ENCODE measurements at regions not wholly inside any gene's neighbourhood (a gene's known extent, or its start where the extent isn't known, plus 50 kb on each side); places are given as distances from the start of the nearest gene placed in this dataset.
A peak's percentile ranks its signal among the peaks of the same experiment; 100 is the strongest.

GRCh38 chr5:106363578-106363977 is 1307.2 kb downstream of the EFNA5 start:
- CTCF ChIA-PET: no interaction called here

GRCh38 chr5:106361905-106362304 is 1308.8 kb downstream of the EFNA5 start:
- DNase-seq (ENCODE audit: low read depth, low spot score) (no peak), FAIRE-seq (no peak)
- no peak for TF ChIP-seq EZH2 (IDR thresholded peaks at IDR 0.05; ENCODE audit: borderline replicate concordance, low read depth, low read length, severe bottlenecking)
- Histone ChIP-seq H3K4me1 (ENCODE audit: control insufficient read depth, extremely low read depth, insufficient read depth, low read length) (no peaks in the 10 kb centered on the region), H3K27ac (ENCODE audit: insufficient read depth, low read depth, low read length) (no peak overlapping the region), H3K9me1 (replicated peaks; ENCODE audit: control insufficient read depth, extremely low read depth, insufficient read depth, low read length) (no peaks in the 10 kb centered on the region), H3K79me2 (ENCODE audit: control insufficient read depth, insufficient read depth, low read length) (no peaks in the 10 kb centered on the region), H3K4me2 (ENCODE audit: insufficient read depth, low read length) (no peak overlapping the region), H4K20me1 (replicated peaks; ENCODE audit: control insufficient read depth, extremely low read depth, insufficient read depth, low read length) (no peaks in the 10 kb centered on the region), H2AFZ (ENCODE audit: low read depth, low read length) (no peak overlapping the region), H3K9ac (replicated peaks; ENCODE audit: extremely low read depth, insufficient read depth, low read length) (no peak overlapping the region), H3K4me3 (replicated peaks in 1 of 3; ENCODE audit: insufficient read depth in 1 of 3, low read depth in 1 of 3, low read length in 3 of 3) (no peak overlapping the region), H3K9me3 (replicated peaks; ENCODE audit: control insufficient read depth, insufficient read depth, low read length) (no peaks in the 10 kb centered on the region), H3K36me3 (ENCODE audit: control insufficient read depth in 2 of 2, extremely low read depth in 1 of 2, insufficient read depth in 2 of 2, low read length in 2 of 2) (no peaks in the 10 kb centered on the region), H3K27me3 (ENCODE audit: control insufficient read depth in 2 of 2, insufficient read depth in 2 of 2, low read length in 2 of 2) (no peaks in the 10 kb centered on the region)
- ChIA-PET POLR2A (no interaction called here), CTCF (no interaction called here)
- no TSS peak for BruUV-seq (replicated peaks)
- dilution Hi-C loops (cut with MboI; ENCODE audit: extremely low pct_ligation_motif_present, low sequenced_read_pairs): no loop called here
- intact Hi-C loops (cut with micrococcal nuclease): no loop called here

More at GRCh38 chr5:106363578-106363977, 1307.2 kb downstream of the EFNA5 start:
- Histone ChIP-seq H3K9me1 (replicated peaks; ENCODE audit: control insufficient read depth, extremely low read depth, insufficient read depth, low read length) (no peaks in the 10 kb centered on the region), H3K9me3 (replicated peaks; ENCODE audit: control insufficient read depth, insufficient read depth, low read length) (no peaks in the 10 kb centered on the region), H3K27ac (ENCODE audit: insufficient read depth, low read depth, low read length) (no peak overlapping the region), H2AFZ (ENCODE audit: low read depth, low read length) (no peak overlapping the region), H3K79me2 (ENCODE audit: control insufficient read depth, insufficient read depth, low read length) (no peaks in the 10 kb centered on the region), H3K27me3 (ENCODE audit: control insufficient read depth in 2 of 2, insufficient read depth in 2 of 2, low read length in 2 of 2) (no peaks in the 10 kb centered on the region), H3K9ac (replicated peaks; ENCODE audit: extremely low read depth, insufficient read depth, low read length) (no peak overlapping the region), H4K20me1 (replicated peaks; ENCODE audit: control insufficient read depth, extremely low read depth, insufficient read depth, low read length) (no peaks in the 10 kb centered on the region), H3K4me1 (ENCODE audit: control insufficient read depth, extremely low read depth, insufficient read depth, low read length) (no peaks in the 10 kb centered on the region), H3K4me2 (ENCODE audit: insufficient read depth, low read length) (no peak overlapping the region), H3K4me3 (replicated peaks in 1 of 3; ENCODE audit: insufficient read depth in 1 of 3, low read depth in 1 of 3, low read length in 3 of 3) (no peak overlapping the region), H3K36me3 (ENCODE audit: control insufficient read depth in 2 of 2, extremely low read depth in 1 of 2, insufficient read depth in 2 of 2, low read length in 2 of 2) (no peaks in the 10 kb centered on the region)
- POLR2A ChIA-PET: interaction anchor here (0.6 kb wide), 1 partner anchor 137 kb away, joined by 3 read pairs; no protein-coding TSS in a partner anchor
- FAIRE-seq (peak; percentile 37), DNase-seq (ENCODE audit: low read depth, low spot score) (no peak)
- BruUV-seq (replicated peaks): no TSS peak
- intact Hi-C loops (cut with micrococcal nuclease): no loop called here
- dilution Hi-C loops (cut with MboI; ENCODE audit: extremely low pct_ligation_motif_present, low sequenced_read_pairs): no loop called here
- no peak for TF ChIP-seq JUN (IDR thresholded peaks at IDR 0.05; ENCODE audit: borderline replicate concordance, insufficient read depth, insufficient read length, low read depth)
- no peak for TF ChIP-seq EZH2 (IDR thresholded peaks at IDR 0.05; ENCODE audit: borderline replicate concordance, low read depth, low read length, severe bottlenecking)
- no peak for TF ChIP-seq MYC (IDR thresholded peaks at IDR 0.05; ENCODE audit: low read depth, low read length)

All from endothelial cell of umbilical vein (primary cell).